ENCODE measurements at regions not wholly inside any gene's neighbourhood (a gene's known extent, or its start where the extent isn't known, plus 50 kb on each side); places are given as distances from the start of the nearest gene placed in this dataset.

GRCh38 chrX:113975441-113975840 lies 608.4 kb upstream of the HTR2C start:
- H3K4me3 ChIP-seq: no peak overlapping the region
- H3K27ac ChIP-seq: no peak overlapping the region
- no peaks in the 10 kb centered on the region for H3K27me3 ChIP-seq (replicated peaks in 1 of 7)
- no peaks in the 10 kb centered on the region for H3K4me1 ChIP-seq
- TF ChIP-seq POLR2AphosphoS5 (IDR thresholded peaks at IDR 0.05): no peak
- no peak for TF ChIP-seq POLR2A (IDR thresholded peaks at IDR 0.05)
- TF ChIP-seq CTCF (IDR thresholded peaks at IDR 0.05 in 8 of 11, conservative IDR thresholded peaks at IDR 0.05 in 3 of 11): no peak
- 72 to 95% (median 81%) methylated on average over 2 of the region's 2 CpGs for WGBS, 5 donors
- H3K36me3 ChIP-seq: no peaks in the 10 kb centered on the region
- DNase-seq: no peak
- no peaks in the 10 kb centered on the region for H3K9me3 ChIP-seq
- intact Hi-C loops (cut with DNase I; ENCODE audit: low total_unique reads): no loop called here

GRCh38 chrX:113974881-113975280 lies 609.0 kb upstream of the HTR2C start:
- no peak for DNase-seq
- H3K9me3 ChIP-seq: no peaks in the 10 kb centered on the region
- H3K36me3 ChIP-seq: no peaks in the 10 kb centered on the region
- intact Hi-C loops (cut with DNase I; ENCODE audit: low total_unique reads): no loop called here
- no peak overlapping the region for H3K4me3 ChIP-seq
- H3K27ac ChIP-seq: no peak overlapping the region
- no peaks in the 10 kb centered on the region for H3K4me1 ChIP-seq
- TF ChIP-seq POLR2AphosphoS5 (IDR thresholded peaks at IDR 0.05): no peak
- TF ChIP-seq POLR2A (IDR thresholded peaks at IDR 0.05): no peak
- no peak for TF ChIP-seq CTCF (IDR thresholded peaks at IDR 0.05 in 8 of 11, conservative IDR thresholded peaks at IDR 0.05 in 3 of 11)
- H3K27me3 ChIP-seq (replicated peaks in 1 of 7): no peaks in the 10 kb centered on the region

GRCh38 chrX:113973706-113974105 lies 610.2 kb upstream of the HTR2C start:
- intact Hi-C loops (cut with DNase I; ENCODE audit: low total_unique reads): no loop called here
- no peak overlapping the region for H3K27ac ChIP-seq
- H3K4me3 ChIP-seq: no peak overlapping the region
- no peaks in the 10 kb centered on the region for H3K27me3 ChIP-seq (replicated peaks in 1 of 7)
- no peaks in the 10 kb centered on the region for H3K4me1 ChIP-seq
- H3K36me3 ChIP-seq: no peaks in the 10 kb centered on the region
- TF ChIP-seq POLR2A (IDR thresholded peaks at IDR 0.05) (no peak), POLR2AphosphoS5 (IDR thresholded peaks at IDR 0.05) (no peak), CTCF (IDR thresholded peaks at IDR 0.05 in 8 of 11, conservative IDR thresholded peaks at IDR 0.05 in 3 of 11) (no peak)
- no peak for DNase-seq
- no peaks in the 10 kb centered on the region for H3K9me3 ChIP-seq
- WGBS, 5 donors: 78 to 91% (median 85%) methylated on average over 2 of the region's 2 CpGs

- DNase-seq: no peak
- intact Hi-C loops (cut with DNase I; ENCODE audit: low total_unique reads): no loop called here
- Histone ChIP-seq H3K4me3 (no peak overlapping the region), H3K4me1 (peaks cover 0 to 8% (median 0%) of the 10 kb centered on the region in 6 donors), H3K9me3 (peaks cover 0 to 8% (median 0%) of the 10 kb centered on the region in 8 donors), H3K36me3 (no peaks in the 10 kb centered on the region), H3K27me3 (replicated peaks in 1 of 7) (no peaks in the 10 kb centered on the region), H3K27ac (no peak overlapping the region)
- TF ChIP-seq POLR2AphosphoS5 (IDR thresholded peaks at IDR 0.05) (no peak), CTCF (IDR thresholded peaks at IDR 0.05 in 8 of 11, conservative IDR thresholded peaks at IDR 0.05 in 3 of 11) (no peak)
- WGBS, 5 donors: 69 to 92% (median 75%) methylated on average over 2 of the region's 2 CpGs
Measured at GRCh38 chrX:113966791-113967190, 617.1 kb upstream of the HTR2C start.
